ENCODE measurements at regions not wholly inside any gene's neighbourhood (a gene's known extent, or its start where the extent isn't known, plus 50 kb on each side); places are given as distances from the start of the nearest gene placed in this dataset.

DNA sequence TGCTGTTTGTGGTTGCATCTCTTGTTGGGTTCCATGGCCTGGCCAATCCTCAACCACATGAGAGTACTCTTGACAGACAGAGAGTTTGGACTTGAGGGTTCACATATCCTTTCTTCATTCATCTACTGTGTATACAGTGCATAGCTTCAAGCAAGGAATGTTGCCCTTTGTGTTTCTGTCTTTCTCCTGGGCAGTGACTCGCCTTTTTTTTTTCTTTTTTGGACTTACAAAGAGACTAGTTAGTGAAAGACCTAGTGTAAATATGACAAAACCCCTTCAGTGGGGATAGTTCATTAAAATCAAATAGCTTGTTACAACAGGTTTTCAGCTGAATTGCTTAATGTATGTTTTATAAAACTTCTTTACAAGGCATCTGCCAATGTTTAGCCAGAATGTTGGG lies 290.2 kb downstream of the FGFR2 start:
- Histone ChIP-seq H3K27me3 (ENCODE audit: insufficient read depth) (no peaks in the 10 kb centered on the region), H3K27ac (ENCODE audit: low read depth in 2 of 2, low read length in 1 of 2) (no peak overlapping the region), H3K4me3 (ENCODE audit: low read depth in 2 of 2, low read length in 1 of 2) (no peak overlapping the region), H2AFZ (ENCODE audit: low read depth) (no peak overlapping the region), H3K79me2 (ENCODE audit: insufficient read depth) (no peaks in the 10 kb centered on the region), H3K9me3 (no peaks in the 10 kb centered on the region; the same call in 1 of the 2 replicates), H4K20me1 (ENCODE audit: insufficient read depth) (no peaks in the 10 kb centered on the region), H3K9ac (no peak overlapping the region), H3K4me2 (no peak overlapping the region), H3K4me1 (ENCODE audit: control insufficient read depth in 1 of 2, insufficient read depth in 2 of 2, low read depth in 1 of 2, low read length in 1 of 2) (peaks cover 0 to 14% of the 10 kb centered on the region in 2 experiments; a peak in 2 of 4 replicates), H3K36me3 (replicated peaks in 1 of 2; ENCODE audit: control insufficient read depth in 1 of 2, insufficient read depth in 2 of 2, low read length in 1 of 2) (no peaks in the 10 kb centered on the region), H3K9me2 (no peaks in the 10 kb centered on the region), H3F3A (replicated peaks; ENCODE audit: insufficient read depth) (no peaks in the 10 kb centered on the region)
- ChIA-PET CTCF (interaction anchor here (0.9 kb wide), 1 partner anchor 9 kb away, joined by 3 read pairs; no protein-coding TSS in a partner anchor), POLR2A (no interaction called here)
- no peak for TF ChIP-seq YY1 (IDR thresholded peaks at IDR 0.05; ENCODE audit: low read depth)
- no peak for TF ChIP-seq EP300 (IDR thresholded peaks at IDR 0.05; ENCODE audit: borderline replicate concordance in 1 of 2, low read depth in 1 of 2, low read length in 1 of 2)
- TF ChIP-seq ELF1 (IDR thresholded peaks at IDR 0.05) = no peak
- TF ChIP-seq EZH2phosphoT487 (IDR thresholded peaks at IDR 0.05; ENCODE audit: borderline replicate concordance, low read depth) = no peak
- TF ChIP-seq FOSL2 (IDR thresholded peaks at IDR 0.05; ENCODE audit: borderline replicate concordance, low read depth) = no peak
- TF ChIP-seq TAF1 (IDR thresholded peaks at IDR 0.05; ENCODE audit: borderline replicate concordance, low read depth, low read length) = no peak
- TF ChIP-seq FOXM1 (IDR thresholded peaks at IDR 0.05; ENCODE audit: low read depth) = no peak
- TF ChIP-seq, protein P1, sequence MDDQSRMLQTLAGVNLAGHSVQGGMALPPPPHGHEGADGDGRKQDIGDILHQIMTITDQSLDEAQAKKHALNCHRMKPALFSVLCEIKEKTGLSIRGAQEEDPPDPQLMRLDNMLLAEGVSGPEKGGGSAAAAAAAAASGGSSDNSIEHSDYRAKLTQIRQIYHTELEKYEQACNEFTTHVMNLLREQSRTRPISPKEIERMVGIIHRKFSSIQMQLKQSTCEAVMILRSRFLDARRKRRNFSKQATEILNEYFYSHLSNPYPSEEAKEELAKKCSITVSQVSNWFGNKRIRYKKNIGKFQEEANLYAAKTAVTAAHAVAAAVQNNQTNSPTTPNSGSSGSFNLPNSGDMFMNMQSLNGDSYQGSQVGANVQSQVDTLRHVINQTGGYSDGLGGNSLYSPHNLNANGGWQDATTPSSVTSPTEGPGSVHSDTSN (IDR thresholded peaks at IDR 0.05) = no peak
- no peak for TF ChIP-seq CHD2 (IDR thresholded peaks at IDR 0.05; ENCODE audit: low read length, partially characterized antibody)
- TF ChIP-seq RFX5 (IDR thresholded peaks at IDR 0.05; ENCODE audit: low read length) = no peak
- TF ChIP-seq SIN3A (IDR thresholded peaks at IDR 0.05; ENCODE audit: borderline replicate concordance, low read depth, low read length) = no peak
- TF ChIP-seq, protein P2, sequence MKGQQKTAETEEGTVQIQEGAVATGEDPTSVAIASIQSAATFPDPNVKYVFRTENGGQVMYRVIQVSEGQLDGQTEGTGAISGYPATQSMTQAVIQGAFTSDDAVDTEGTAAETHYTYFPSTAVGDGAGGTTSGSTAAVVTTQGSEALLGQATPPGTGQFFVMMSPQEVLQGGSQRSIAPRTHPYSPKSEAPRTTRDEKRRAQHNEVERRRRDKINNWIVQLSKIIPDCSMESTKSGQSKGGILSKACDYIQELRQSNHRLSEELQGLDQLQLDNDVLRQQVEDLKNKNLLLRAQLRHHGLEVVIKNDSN (IDR thresholded peaks at IDR 0.05; ENCODE audit: borderline replicate concordance, low read depth) = no peak
- TF ChIP-seq GATA2 (CRISPR knock-in tag; IDR thresholded peaks at IDR 0.05) = no peak
- TF ChIP-seq, protein P3, sequence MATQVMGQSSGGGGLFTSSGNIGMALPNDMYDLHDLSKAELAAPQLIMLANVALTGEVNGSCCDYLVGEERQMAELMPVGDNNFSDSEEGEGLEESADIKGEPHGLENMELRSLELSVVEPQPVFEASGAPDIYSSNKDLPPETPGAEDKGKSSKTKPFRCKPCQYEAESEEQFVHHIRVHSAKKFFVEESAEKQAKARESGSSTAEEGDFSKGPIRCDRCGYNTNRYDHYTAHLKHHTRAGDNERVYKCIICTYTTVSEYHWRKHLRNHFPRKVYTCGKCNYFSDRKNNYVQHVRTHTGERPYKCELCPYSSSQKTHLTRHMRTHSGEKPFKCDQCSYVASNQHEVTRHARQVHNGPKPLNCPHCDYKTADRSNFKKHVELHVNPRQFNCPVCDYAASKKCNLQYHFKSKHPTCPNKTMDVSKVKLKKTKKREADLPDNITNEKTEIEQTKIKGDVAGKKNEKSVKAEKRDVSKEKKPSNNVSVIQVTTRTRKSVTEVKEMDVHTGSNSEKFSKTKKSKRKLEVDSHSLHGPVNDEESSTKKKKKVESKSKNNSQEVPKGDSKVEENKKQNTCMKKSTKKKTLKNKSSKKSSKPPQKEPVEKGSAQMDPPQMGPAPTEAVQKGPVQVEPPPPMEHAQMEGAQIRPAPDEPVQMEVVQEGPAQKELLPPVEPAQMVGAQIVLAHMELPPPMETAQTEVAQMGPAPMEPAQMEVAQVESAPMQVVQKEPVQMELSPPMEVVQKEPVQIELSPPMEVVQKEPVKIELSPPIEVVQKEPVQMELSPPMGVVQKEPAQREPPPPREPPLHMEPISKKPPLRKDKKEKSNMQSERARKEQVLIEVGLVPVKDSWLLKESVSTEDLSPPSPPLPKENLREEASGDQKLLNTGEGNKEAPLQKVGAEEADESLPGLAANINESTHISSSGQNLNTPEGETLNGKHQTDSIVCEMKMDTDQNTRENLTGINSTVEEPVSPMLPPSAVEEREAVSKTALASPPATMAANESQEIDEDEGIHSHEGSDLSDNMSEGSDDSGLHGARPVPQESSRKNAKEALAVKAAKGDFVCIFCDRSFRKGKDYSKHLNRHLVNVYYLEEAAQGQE (IDR thresholded peaks at IDR 0.05; ENCODE audit: low read depth, low read length) = no peak
- no peak for TF ChIP-seq MXI1 (IDR thresholded peaks at IDR 0.05; ENCODE audit: low read depth, low read length)
- no peak for TF ChIP-seq RXRA (IDR thresholded peaks at IDR 0.05; ENCODE audit: borderline replicate concordance, low read depth)
- DNase-seq = no peak
- 7% methylated on average over 1 of the region's 1 CpG for WGBS (ENCODE audit: low lambda C conversion rate)

Data from SK-N-SH (cell line).